Esophagus muscularis mucosa (tissue), 4 donors: ENCODE measurements at regions not wholly inside any gene's neighbourhood (a gene's known extent, or its start where the extent isn't known, plus 50 kb on each side); places are given as distances from the start of the nearest gene placed in this dataset.

Experiments
- DNase-seq: peaks from one replicate; pipeline ENCODE4 v3.0.0-alpha.2; 2017; ENCODE audit errors: extremely low spot score
- H3K27ac ChIP-seq, 4 donors: fragments of 200-600 bp; sonication (generic); replicated peaks in 1 of 4; 1 replicate in 3 of 4; 2 replicates in 1 of 4; pipeline ENCODE4 v1.5.1; 2016 to 2019; ENCODE audit warnings: mild to moderate bottlenecking in 1 of 4
- H3K27me3 ChIP-seq, 4 donors: fragments of 200-600 bp; sonication (generic); one replicate each; pipeline versions ENCODE4 v1.5.1 to v1.6.0; 2016 to 2019
- H3K36me3 ChIP-seq, 4 donors: fragments of 200-600 bp; sonication (generic); one replicate each; pipeline ENCODE4 v1.5.1; 2016 to 2019
- H3K4me1 ChIP-seq, 4 donors: fragments of 200-600 bp; sonication (generic); one replicate each; pipeline ENCODE4 v1.5.1; 2016 to 2019
- H3K4me3 ChIP-seq, 4 donors: fragments of 200-600 bp; sonication (generic); 1 replicate in 2 of 4; 2 replicates in 2 of 4; pipeline ENCODE4 v1.5.1; 2016 to 2019; ENCODE audit warnings: mild to moderate bottlenecking in 4 of 4, moderate library complexity in 1 of 4
- H3K9me3 ChIP-seq, 4 donors: fragments of 200-600 bp; sonication (generic); 1 replicate in 3 of 4; 2 replicates in 1 of 4; pipeline ENCODE4 v1.5.1; 2016 to 2019
- EP300 ChIP-seq: sonication (generic); formaldehyde crosslinking; IDR thresholded peaks from one replicate; pipeline ENCODE4 v1.6.1; 2017; ENCODE audit warnings: antibody characterized with exemption
- POLR2A ChIP-seq: fragments of 450-650 bp; IDR thresholded peaks from one replicate; pipeline ENCODE4 v1.6.1; 2017; ENCODE audit warnings: antibody characterized with exemption, moderate library complexity, mild to moderate bottlenecking, low read depth
- POLR2AphosphoS5 ChIP-seq, 2 donors: sonication (generic); formaldehyde crosslinking; IDR thresholded peaks; one replicate each; pipeline ENCODE4 v1.6.1; 2017; ENCODE audit warnings: antibody characterized with exemption in 2 of 2
- WGBS: methylation state at CpG from one replicate; pipeline ENCODE4 v1.1.5; 2018; 5-methylcytosine and 5-hydroxymethylcytosine counted together
- intact Hi-C: fragments of 100-400 bp; cut with DNase I; formaldehyde crosslinking; loops from one replicate; pipeline ENCODE4 v1.15.1; 2023
- TF ChIP-seq, protein P1 (sequence below), 3 experiments: fragments of 200-600 bp in 2 of 3; fragments of 450-650 bp in 1 of 3; sonication (generic) in 2 of 3; IDR thresholded peaks; one replicate each; pipeline ENCODE4 v1.5.1; 2017 to 2019; ENCODE audit warnings: antibody characterized with exemption in 3 of 3, mild to moderate bottlenecking in 2 of 3, moderate library complexity in 1 of 3

DNA sequence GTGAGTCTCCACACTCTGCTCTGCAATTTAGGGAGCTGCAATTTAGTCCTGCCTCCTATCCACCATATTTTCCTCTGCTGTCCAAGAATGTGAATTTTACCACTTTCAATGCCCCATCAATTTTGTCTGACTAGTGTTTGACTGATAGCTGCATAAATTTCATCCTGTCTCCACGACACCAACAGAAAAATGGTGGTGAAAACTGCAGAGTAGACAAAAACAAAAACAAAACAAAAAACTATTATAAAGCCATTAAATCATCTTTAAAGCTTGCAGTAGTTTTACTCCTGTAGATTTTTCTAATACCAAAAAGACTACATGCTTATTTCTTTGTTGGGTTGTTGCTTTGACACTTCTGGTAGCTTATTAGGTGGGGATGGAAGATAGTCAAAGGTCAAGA lies 322.0 kb downstream of the PAX1 start:
- H3K27ac ChIP-seq, result no peak overlapping the region
- H3K4me1 ChIP-seq, result no peaks in the 10 kb centered on the region
- intact Hi-C loops, result no loop called here
- 55% methylated on average over 1 of the region's 1 CpG for WGBS
- no peaks in the 10 kb centered on the region for H3K27me3 ChIP-seq
- TF ChIP-seq, protein P1, sequence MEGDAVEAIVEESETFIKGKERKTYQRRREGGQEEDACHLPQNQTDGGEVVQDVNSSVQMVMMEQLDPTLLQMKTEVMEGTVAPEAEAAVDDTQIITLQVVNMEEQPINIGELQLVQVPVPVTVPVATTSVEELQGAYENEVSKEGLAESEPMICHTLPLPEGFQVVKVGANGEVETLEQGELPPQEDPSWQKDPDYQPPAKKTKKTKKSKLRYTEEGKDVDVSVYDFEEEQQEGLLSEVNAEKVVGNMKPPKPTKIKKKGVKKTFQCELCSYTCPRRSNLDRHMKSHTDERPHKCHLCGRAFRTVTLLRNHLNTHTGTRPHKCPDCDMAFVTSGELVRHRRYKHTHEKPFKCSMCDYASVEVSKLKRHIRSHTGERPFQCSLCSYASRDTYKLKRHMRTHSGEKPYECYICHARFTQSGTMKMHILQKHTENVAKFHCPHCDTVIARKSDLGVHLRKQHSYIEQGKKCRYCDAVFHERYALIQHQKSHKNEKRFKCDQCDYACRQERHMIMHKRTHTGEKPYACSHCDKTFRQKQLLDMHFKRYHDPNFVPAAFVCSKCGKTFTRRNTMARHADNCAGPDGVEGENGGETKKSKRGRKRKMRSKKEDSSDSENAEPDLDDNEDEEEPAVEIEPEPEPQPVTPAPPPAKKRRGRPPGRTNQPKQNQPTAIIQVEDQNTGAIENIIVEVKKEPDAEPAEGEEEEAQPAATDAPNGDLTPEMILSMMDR (IDR thresholded peaks at IDR 0.05), result no peak
- TF ChIP-seq POLR2A, result no peak
- H3K4me3 ChIP-seq, result no peak overlapping the region
- H3K9me3 ChIP-seq, result peaks cover 0 to 13% (median 4%) of the 10 kb centered on the region in 4 donors
- no peak for DNase-seq
- no peaks in the 10 kb centered on the region for H3K36me3 ChIP-seq

DNA sequence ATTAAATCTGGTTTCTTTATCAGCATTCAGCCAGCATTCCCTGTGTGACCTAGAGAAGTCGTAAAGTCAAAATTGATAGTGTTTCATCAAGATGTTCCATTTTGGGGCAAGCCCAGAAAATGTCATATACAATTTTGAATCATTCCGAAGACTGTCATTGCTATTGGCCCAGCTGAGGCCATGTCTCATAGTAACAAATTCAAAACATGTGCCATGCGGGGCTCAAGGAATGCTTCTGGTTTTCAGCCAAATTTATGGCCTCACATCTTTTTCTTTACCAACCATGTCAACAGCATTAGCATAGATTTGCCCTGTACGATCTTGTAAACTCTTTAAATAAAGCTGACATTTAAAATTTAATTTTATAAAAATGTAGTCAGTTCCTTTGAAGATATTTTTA lies 314.7 kb downstream of the PAX1 start:
- Histone ChIP-seq H3K4me3 (no peak overlapping the region), H3K27me3 (no peaks in the 10 kb centered on the region), H3K9me3 (no peaks in the 10 kb centered on the region), H3K36me3 (no peaks in the 10 kb centered on the region), H3K4me1 (no peaks in the 10 kb centered on the region), H3K27ac (no peak overlapping the region)
- WGBS, result 78% methylated on average over 4 of the region's 4 CpGs
- intact Hi-C loops, result no loop called here
- DNase-seq, result no peak
- TF ChIP-seq POLR2A (no peak), EP300 (no peak), POLR2AphosphoS5 (IDR thresholded peaks at IDR 0.05) (no peak)
- TF ChIP-seq, protein P1 (IDR thresholded peaks at IDR 0.05), result no peak

DNA sequence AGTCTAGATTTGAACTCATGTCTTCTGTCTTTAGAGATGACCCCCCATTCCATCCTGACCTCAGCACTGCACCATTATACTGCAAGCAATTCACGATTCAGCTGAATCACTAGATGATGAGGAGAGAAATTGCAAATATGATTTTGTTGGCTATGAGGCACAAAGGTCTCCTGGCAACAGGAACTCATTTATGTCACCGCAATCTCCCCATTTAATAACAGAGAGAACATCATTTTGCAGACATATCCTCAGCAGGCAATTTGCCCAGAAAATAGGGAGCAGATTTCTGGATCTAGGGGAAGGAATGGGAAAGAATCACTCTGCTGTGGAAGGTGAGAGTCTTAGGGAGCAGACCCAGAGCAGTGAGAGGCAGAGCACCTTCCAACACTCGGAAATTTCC lies 303.0 kb downstream of the PAX1 start:
- Histone ChIP-seq H3K9me3 (peaks cover 0 to 13% (median 1%) of the 10 kb centered on the region in 4 donors), H3K27ac (no peak overlapping the region), H3K36me3 (no peaks in the 10 kb centered on the region), H3K4me3 (no peak overlapping the region), H3K4me1 (no peaks in the 10 kb centered on the region), H3K27me3 (no peaks in the 10 kb centered on the region)
- WGBS, result 54% methylated on average over 3 of the region's 3 CpGs
- intact Hi-C loops, result no loop called here
- TF ChIP-seq POLR2AphosphoS5 (IDR thresholded peaks at IDR 0.05), result no peak
- TF ChIP-seq POLR2A, result no peak
- no peak for TF ChIP-seq EP300
- TF ChIP-seq, protein P1 (IDR thresholded peaks at IDR 0.05), result no peak
- DNase-seq, result no peak

DNA sequence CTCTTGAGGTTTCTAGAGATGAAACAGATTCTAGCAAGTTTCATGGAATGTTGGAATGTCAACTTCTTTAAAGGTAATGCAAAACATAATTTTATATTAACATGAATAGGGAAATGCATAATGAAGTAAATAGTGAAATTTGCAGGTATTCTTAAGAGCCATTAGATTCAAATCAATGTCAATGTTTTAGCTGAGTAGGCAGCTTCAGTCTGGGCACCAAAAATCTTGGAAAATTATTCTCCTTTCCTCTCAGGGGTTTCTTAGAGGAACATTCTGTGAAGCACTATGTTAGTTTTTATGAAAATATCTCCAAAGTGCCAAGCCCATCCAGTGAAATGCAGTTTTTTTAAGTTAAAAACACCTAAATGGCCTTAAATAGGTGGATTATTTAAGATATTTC lies 300.8 kb downstream of the PAX1 start:
- Histone ChIP-seq H3K4me3 (no peak overlapping the region), H3K27ac (no peak overlapping the region), H3K9me3 (peaks cover 0 to 13% (median 1%) of the 10 kb centered on the region in 4 donors), H3K36me3 (no peaks in the 10 kb centered on the region), H3K4me1 (no peaks in the 10 kb centered on the region), H3K27me3 (no peaks in the 10 kb centered on the region)
- DNase-seq, result no peak
- no peak for TF ChIP-seq POLR2AphosphoS5 (IDR thresholded peaks at IDR 0.05)
- TF ChIP-seq, protein P1 (IDR thresholded peaks at IDR 0.05), result no peak
- intact Hi-C loops, result no loop called here

DNA sequence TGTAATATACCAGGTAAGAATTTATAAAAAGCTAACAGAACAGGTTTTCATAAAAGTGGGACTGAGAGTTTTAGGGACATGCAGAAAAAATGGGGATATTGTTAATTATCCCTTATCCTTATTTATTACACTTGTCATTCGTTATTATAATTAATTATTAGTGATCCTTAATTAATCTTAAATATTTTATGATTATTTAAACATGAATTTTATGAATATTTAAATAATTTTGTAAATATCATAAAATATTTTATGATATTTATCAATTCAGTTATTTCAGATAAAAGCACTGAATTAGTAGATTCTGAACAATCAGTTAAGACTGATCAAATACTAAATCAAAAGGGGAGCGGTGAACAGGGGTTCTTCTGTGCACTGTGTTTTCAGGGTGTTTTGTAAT lies 300.1 kb downstream of the PAX1 start:
- no peak for DNase-seq
- H3K9me3 ChIP-seq, result peaks cover 0 to 13% (median 1%) of the 10 kb centered on the region in 4 donors
- intact Hi-C loops, result no loop called here
- H3K4me1 ChIP-seq, result no peaks in the 10 kb centered on the region
- no peak overlapping the region for H3K27ac ChIP-seq
- H3K36me3 ChIP-seq, result no peaks in the 10 kb centered on the region
- 64% methylated on average over 2 of the region's 2 CpGs for WGBS
- TF ChIP-seq POLR2AphosphoS5 (IDR thresholded peaks at IDR 0.05), result no peak
- TF ChIP-seq EP300, result no peak
- TF ChIP-seq, protein P1 (IDR thresholded peaks at IDR 0.05), result no peak
- TF ChIP-seq POLR2A, result no peak
- H3K27me3 ChIP-seq, result no peaks in the 10 kb centered on the region
- H3K4me3 ChIP-seq, result no peak overlapping the region
